ENCODE measurements at regions not wholly inside any gene's neighbourhood (a gene's known extent, or its start where the extent isn't known, plus 50 kb on each side); places are given as distances from the start of the nearest gene placed in this dataset.

- POLR2A ChIA-PET = no interaction called here
Observed at GRCh38 chr14:89534902-89535685, 118.1 kb upstream of the FOXN3 start.

More at GRCh38 chr14:89534902-89535685, 118.1 kb upstream of the FOXN3 start:
- no peak for ATAC-seq (ENCODE audit: low read depth)
- CTCF ChIA-PET = interaction anchor here (0.9 to 1.1 kb wide), 2 partner anchors 9 to 13 kb away, joined by 3 read pairs; no protein-coding TSS in a partner anchor
- Histone ChIP-seq H3K4me1 (ENCODE audit: control insufficient read depth in 2 of 2, insufficient read depth in 2 of 2, low read length in 2 of 2) (peaks cover 0 to 4% of the 10 kb centered on the region in 2 donors), H3K9ac (ENCODE audit: low read length) (no peak overlapping the region), H3K4me2 (replicated peaks; ENCODE audit: low read depth, low read length, poor library complexity, severe bottlenecking) (no peak overlapping the region), H3K36me3 (replicated peaks in 1 of 2; ENCODE audit: control extremely low read depth in 1 of 2, control insufficient read depth in 1 of 2, extremely low read depth in 1 of 2, insufficient read depth in 2 of 2, low read length in 1 of 2) (no peaks in the 10 kb centered on the region), H3K9me3 (ENCODE audit: control extremely low read depth in 1 of 3, control insufficient read depth in 2 of 3, insufficient read depth in 1 of 3, low read length in 2 of 3) (peaks cover 0 to 5% (median 0%) of the 10 kb centered on the region in 3 donors), H4K20me1 (ENCODE audit: control insufficient read depth, insufficient read depth, low read length, poor library complexity, severe bottlenecking) (peaks cover 7% of the 10 kb centered on the region), H3K27me3 (replicated peaks in 1 of 4; ENCODE audit: control extremely low read depth in 1 of 4, control insufficient read depth in 3 of 4, insufficient read depth in 4 of 4, low read length in 3 of 4) (no peaks in the 10 kb centered on the region), H3K4me3 (ENCODE audit: control extremely low read depth in 1 of 5, extremely low read depth in 1 of 5, insufficient read depth in 1 of 5, low read depth in 2 of 5, low read length in 4 of 5) (no peak overlapping the region), H2AFZ (ENCODE audit: insufficient read depth, low read depth, low read length, poor library complexity, severe bottlenecking) (no peak overlapping the region), H3K27ac (ENCODE audit: low read length in 2 of 2) (no peak overlapping the region), H3K79me2 (ENCODE audit: control insufficient read depth, insufficient read depth, low read length) (peaks cover 40% of the 10 kb centered on the region)
- no peaks in the 10 kb centered on the region for H3K9me3 Mint-ChIP-seq (ENCODE audit: insufficient read depth)
- intact Hi-C loops (cut with micrococcal nuclease) = no loop called here
- no peak for TF ChIP-seq EZH2 (IDR thresholded peaks at IDR 0.05; ENCODE audit: borderline replicate concordance, insufficient read depth, low read depth, low read length, poor library complexity, severe bottlenecking)
- TF ChIP-seq CTCF (IDR thresholded peaks at IDR 0.05) = no peak
- 80% methylated on average over 1 of the region's 4 CpGs for WGBS (ENCODE audit: insufficient coverage)
- no peak overlapping the region for H3K27ac Mint-ChIP-seq
- no peak overlapping the region for H3K4me3 Mint-ChIP-seq
- DNase-seq = no peak
- peaks cover 10% of the 10 kb centered on the region for H3K4me1 Mint-ChIP-seq
- H3K27me3 Mint-ChIP-seq = no peaks in the 10 kb centered on the region

Measured in B cell (primary cell).